Lower leg skin (tissue), 3 donors: ENCODE measurements at regions not wholly inside any gene's neighbourhood (a gene's known extent, or its start where the extent isn't known, plus 50 kb on each side); places are given as distances from the start of the nearest gene placed in this dataset.

ENCODE experiments used
- CTCF ChIP-seq, 3 donors: fragments of 450-650 bp; IDR thresholded peaks; one replicate each; pipeline ENCODE4 v1.5.1; 2016; ENCODE audit warnings: antibody characterized with exemption in 3 of 3, mild to moderate bottlenecking in 3 of 3, moderate library complexity in 2 of 3
- POLR2A ChIP-seq, 2 donors: fragments of 450-650 bp; IDR thresholded peaks; one replicate each; pipeline ENCODE4 v1.6.1; 2016 to 2017; ENCODE audit warnings: antibody characterized with exemption in 2 of 2, mild to moderate bottlenecking in 1 of 2, moderate library complexity in 1 of 2

- TF ChIP-seq CTCF (IDR thresholded peaks at IDR 0.05) (no peak), POLR2A (IDR thresholded peaks at IDR 0.05) (no peak)
These were observed 49.9 kb upstream of the TMPRSS2 start for GRCh38 chr21:41557884-41558283.
